ENCODE measurements at regions not wholly inside any gene's neighbourhood (a gene's known extent, or its start where the extent isn't known, plus 50 kb on each side); places are given as distances from the start of the nearest gene placed in this dataset.
"Not testable (repeated sequence)": the region's sequence is repeated elsewhere in the genome, so short reads cannot be mapped to it uniquely, and the experiment has no call there.

DNA sequence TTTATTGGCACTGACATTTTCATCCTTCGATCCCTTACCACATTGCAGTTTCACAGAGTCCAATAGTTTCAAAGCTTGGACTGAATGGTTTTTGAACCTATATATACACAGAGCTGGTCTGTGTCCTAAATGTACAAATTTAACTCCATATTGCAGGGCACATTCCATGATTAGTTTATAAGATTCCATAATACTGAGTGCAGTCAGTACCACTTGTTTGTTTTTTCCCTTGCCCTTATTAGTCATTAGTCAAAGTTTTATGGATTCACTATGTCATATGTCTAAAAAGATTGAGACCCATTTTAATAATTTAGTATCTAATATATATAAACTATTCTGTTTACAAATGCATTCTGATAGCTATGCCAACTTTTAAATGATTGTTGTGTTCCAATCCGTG, 654.8 kb upstream of the MEF2C start:
- H3K4me3 ChIP-seq = no peak overlapping the region
- no peaks in the 10 kb centered on the region for H3K27me3 ChIP-seq
- no peaks in the 10 kb centered on the region for H3K36me3 ChIP-seq
- no peak overlapping the region for H3K27ac ChIP-seq
- no peak for DNase-seq (ENCODE audit: low spot score in 2 of 2)
- H3K9me3 ChIP-seq = no peaks in the 10 kb centered on the region
- H3K4me1 ChIP-seq = no peaks in the 10 kb centered on the region
- WGBS = 92% methylated on average over 2 of the region's 2 CpGs
- TF ChIP-seq POLR2A (IDR thresholded peaks at IDR 0.05) (no peak), POLR2AphosphoS5 (IDR thresholded peaks at IDR 0.05) (no peak), EP300 (IDR thresholded peaks at IDR 0.05) (no peak)
- TF ChIP-seq, protein P1, sequence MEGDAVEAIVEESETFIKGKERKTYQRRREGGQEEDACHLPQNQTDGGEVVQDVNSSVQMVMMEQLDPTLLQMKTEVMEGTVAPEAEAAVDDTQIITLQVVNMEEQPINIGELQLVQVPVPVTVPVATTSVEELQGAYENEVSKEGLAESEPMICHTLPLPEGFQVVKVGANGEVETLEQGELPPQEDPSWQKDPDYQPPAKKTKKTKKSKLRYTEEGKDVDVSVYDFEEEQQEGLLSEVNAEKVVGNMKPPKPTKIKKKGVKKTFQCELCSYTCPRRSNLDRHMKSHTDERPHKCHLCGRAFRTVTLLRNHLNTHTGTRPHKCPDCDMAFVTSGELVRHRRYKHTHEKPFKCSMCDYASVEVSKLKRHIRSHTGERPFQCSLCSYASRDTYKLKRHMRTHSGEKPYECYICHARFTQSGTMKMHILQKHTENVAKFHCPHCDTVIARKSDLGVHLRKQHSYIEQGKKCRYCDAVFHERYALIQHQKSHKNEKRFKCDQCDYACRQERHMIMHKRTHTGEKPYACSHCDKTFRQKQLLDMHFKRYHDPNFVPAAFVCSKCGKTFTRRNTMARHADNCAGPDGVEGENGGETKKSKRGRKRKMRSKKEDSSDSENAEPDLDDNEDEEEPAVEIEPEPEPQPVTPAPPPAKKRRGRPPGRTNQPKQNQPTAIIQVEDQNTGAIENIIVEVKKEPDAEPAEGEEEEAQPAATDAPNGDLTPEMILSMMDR (IDR thresholded peaks at IDR 0.05) = no peak

DNA sequence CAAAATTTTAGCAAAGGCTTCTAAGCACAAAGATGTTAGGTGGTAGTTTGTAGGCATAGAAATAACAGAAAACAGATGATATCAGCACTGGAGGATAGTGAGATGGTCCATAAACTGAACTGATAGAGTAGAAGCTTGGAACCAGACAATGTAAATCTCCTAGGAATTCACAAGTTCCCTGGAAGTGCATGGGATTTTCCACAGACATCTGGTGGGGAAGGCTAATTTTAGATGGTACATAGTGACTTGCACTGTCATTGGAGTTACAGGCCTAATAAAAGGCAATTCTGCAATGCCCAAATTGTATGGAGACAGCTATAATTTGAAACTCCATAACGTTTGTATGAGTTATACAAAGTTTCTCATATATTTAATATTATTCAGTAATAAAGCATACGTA, 653.0 kb upstream of the MEF2C start:
- Histone ChIP-seq H3K4me3 (no peak overlapping the region), H3K27ac (no peak overlapping the region), H3K27me3 (no peaks in the 10 kb centered on the region), H3K9me3 (no peaks in the 10 kb centered on the region), H3K4me1 (no peaks in the 10 kb centered on the region), H3K36me3 (no peaks in the 10 kb centered on the region)
- TF ChIP-seq POLR2AphosphoS5 (IDR thresholded peaks at IDR 0.05) (no peak), EP300 (IDR thresholded peaks at IDR 0.05) (no peak), POLR2A (IDR thresholded peaks at IDR 0.05) (no peak)
- TF ChIP-seq, protein P1 (IDR thresholded peaks at IDR 0.05) = no peak
- 81% methylated on average over 2 of the region's 2 CpGs for WGBS
- DNase-seq (ENCODE audit: low spot score in 2 of 2) = no peak

DNA sequence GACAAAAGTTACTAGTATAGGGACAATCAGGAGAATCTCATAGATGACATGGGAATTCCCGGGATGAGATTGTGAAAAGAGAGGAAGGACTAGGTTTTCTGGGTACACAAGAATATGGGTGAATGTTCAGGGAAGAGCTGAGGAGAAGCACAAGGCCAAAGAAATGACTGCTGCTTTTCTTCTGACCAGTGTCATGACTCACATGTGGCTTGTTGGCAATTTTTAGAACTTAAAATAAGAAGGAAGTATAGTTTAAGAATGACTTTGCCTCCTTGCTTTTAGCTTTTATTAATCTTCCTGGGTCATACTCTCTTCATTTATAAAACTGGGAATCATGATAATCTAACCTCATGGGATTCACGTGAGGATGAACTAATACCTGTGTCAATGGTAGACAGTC, 652.4 kb upstream of the MEF2C start:
- Histone ChIP-seq H3K4me1 (no peaks in the 10 kb centered on the region), H3K27ac (no peak overlapping the region), H3K9me3 (no peaks in the 10 kb centered on the region), H3K4me3 (no peak overlapping the region), H3K36me3 (no peaks in the 10 kb centered on the region), H3K27me3 (no peaks in the 10 kb centered on the region)
- WGBS = 90% methylated on average over 2 of the region's 2 CpGs
- DNase-seq (ENCODE audit: low spot score in 2 of 2) = no peak
- TF ChIP-seq, protein P1 (IDR thresholded peaks at IDR 0.05) = no peak
- TF ChIP-seq EP300 (IDR thresholded peaks at IDR 0.05) (no peak), POLR2A (IDR thresholded peaks at IDR 0.05) (no peak), POLR2AphosphoS5 (IDR thresholded peaks at IDR 0.05) (no peak)

DNA sequence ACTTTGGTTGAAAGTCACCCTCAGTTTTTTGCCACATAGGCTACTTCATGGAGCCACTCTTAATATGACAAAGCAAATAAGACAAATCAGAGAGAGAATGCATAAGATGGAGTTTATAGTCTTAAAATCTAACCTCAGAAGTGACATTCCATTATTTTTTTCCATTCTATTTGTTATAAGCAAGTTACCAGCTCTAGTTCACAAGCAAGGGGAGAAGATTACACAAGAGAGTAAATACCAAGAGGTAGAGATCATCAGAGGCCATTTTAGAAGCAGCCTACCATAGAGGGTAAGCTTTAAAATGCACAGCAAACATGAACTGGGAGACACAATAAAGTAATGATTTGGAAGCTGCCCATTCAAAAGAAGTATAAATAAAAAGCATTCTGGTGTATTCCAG, 651.3 kb upstream of the MEF2C start:
- Histone ChIP-seq H3K4me1 (no peaks in the 10 kb centered on the region), H3K36me3 (no peaks in the 10 kb centered on the region), H3K9me3 (no peaks in the 10 kb centered on the region), H3K27me3 (no peaks in the 10 kb centered on the region), H3K27ac (no peak overlapping the region), H3K4me3 (no peak overlapping the region)
- no peak for DNase-seq (ENCODE audit: low spot score in 2 of 2)
- TF ChIP-seq POLR2A (IDR thresholded peaks at IDR 0.05) = no peak
- no peak for TF ChIP-seq EP300 (IDR thresholded peaks at IDR 0.05)
- TF ChIP-seq, protein P1 (IDR thresholded peaks at IDR 0.05) = no peak
- no peak for TF ChIP-seq POLR2AphosphoS5 (IDR thresholded peaks at IDR 0.05)

DNA sequence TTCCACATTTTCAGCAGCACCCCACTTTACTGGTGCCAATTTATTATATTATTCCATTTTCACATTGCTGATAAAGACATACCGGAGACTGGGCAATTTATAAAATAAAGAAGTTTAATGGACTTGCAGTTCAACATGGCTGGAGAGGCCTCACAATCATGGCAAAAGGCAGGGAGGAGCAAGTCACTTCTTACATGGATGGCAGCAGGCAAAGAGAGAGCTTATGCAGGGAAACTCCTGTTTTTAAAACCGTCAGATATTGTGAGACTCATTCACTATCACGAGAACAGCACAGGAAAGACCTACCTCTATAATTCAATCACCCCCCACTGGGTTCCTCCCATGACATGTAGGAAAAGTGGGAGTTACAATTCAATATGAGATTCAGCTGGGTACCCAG, 641.8 kb upstream of the MEF2C start:
- WGBS = 90% methylated on average over 3 of the region's 3 CpGs
- TF ChIP-seq EP300 (IDR thresholded peaks at IDR 0.05) (no peak), POLR2AphosphoS5 (IDR thresholded peaks at IDR 0.05) (no peak)
- DNase-seq (ENCODE audit: low spot score in 2 of 2) = no peak
- Histone ChIP-seq H3K4me1 (no peaks in the 10 kb centered on the region), H3K36me3 (no peaks in the 10 kb centered on the region), H3K4me3 (no peak overlapping the region), H3K27ac (no peak overlapping the region), H3K9me3 (no peaks in the 10 kb centered on the region), H3K27me3 (no peaks in the 10 kb centered on the region)

DNA sequence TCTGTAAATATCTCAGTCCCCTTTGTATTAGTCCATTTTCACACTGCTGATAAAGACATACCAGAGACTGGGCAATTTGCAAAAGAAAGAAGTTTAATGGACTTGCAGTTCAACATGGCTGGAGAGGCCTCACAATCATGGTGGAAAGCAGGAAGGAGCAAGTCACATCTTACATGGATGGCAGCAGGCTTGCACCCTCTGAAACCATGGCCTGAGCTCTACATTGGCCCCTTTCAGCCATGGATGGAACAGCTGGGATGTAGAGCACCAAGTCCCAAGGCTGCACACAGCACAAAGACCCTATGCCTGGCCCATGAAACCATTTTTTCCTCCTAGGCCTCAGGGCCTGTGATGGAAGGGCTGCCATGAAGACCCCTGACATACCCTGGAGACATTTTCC, 640.9 kb upstream of the MEF2C start:
- not testable (repeated sequence) for H3K27ac ChIP-seq; H3K4me1 ChIP-seq; H3K27me3 ChIP-seq; H3K9me3 ChIP-seq; H3K36me3 ChIP-seq; DNase-seq (ENCODE audit: low spot score in 2 of 2); H3K4me3 ChIP-seq
